GM23248 (cell line): ENCODE measurements at regions not wholly inside any gene's neighbourhood (a gene's known extent, or its start where the extent isn't known, plus 50 kb on each side); places are given as distances from the start of the nearest gene placed in this dataset. TPM values are rescaled to one million over a fixed set of nuclear protein-coding genes. Genes with fewer than 3 reads are reported as not detected.

Experiments used
- DNase-seq: peaks from one replicate; pipeline ENCODE4 v3.0.0-alpha.2; 2015
- H2AFZ ChIP-seq: fragments of 200-600 bp; sonication (generic); 2 replicates; pipeline ENCODE4 v1.6.1; 2016; ENCODE audit warnings: antibody characterized with exemption
- H3F3A ChIP-seq: fragments of 200-600 bp; sonication (generic); 2 replicates; pipeline ENCODE4 v1.6.1; 2016; ENCODE audit warnings: mild to moderate bottlenecking, antibody characterized with exemption, mixed run types; ENCODE audit not compliant: insufficient read depth
- H3K27ac ChIP-seq: fragments of 200-600 bp; sonication (generic); 2 replicates; pipeline ENCODE4 v1.5.1; 2016; ENCODE audit warnings: mild to moderate bottlenecking
- H3K27me3 ChIP-seq: fragments of 200-600 bp; sonication (generic); replicated peaks from 2 replicates; pipeline ENCODE4 v1.6.1; 2016; ENCODE audit warnings: mild to moderate bottlenecking; ENCODE audit not compliant: insufficient read depth
- H3K36me3 ChIP-seq: fragments of 200-600 bp; sonication (generic); 2 replicates; pipeline ENCODE4 v1.6.1; 2016; ENCODE audit warnings: low read depth, mild to moderate bottlenecking
- H3K4me1 ChIP-seq: fragments of 200-600 bp; sonication (generic); 2 replicates; pipeline ENCODE4 v1.6.1; 2016; ENCODE audit warnings: mild to moderate bottlenecking; ENCODE audit not compliant: insufficient read depth
- H3K4me2 ChIP-seq: fragments of 200-600 bp; sonication (generic); one replicate; pipeline ENCODE4 v1.6.1; 2016; ENCODE audit warnings: mild to moderate bottlenecking; ENCODE audit not compliant: unreplicated experiment
- H3K4me3 ChIP-seq: fragments of 200-600 bp; sonication (generic); 2 replicates; pipeline ENCODE4 v1.5.1; 2016; ENCODE audit warnings: mild to moderate bottlenecking
- H3K79me2 ChIP-seq: fragments of 200-600 bp; sonication (generic); 2 replicates; pipeline ENCODE4 v1.6.1; 2016; ENCODE audit warnings: mild to moderate bottlenecking; ENCODE audit not compliant: insufficient read depth
- H3K9ac ChIP-seq: fragments of 200-600 bp; sonication (generic); 2 replicates; pipeline ENCODE4 v1.6.1; 2016; ENCODE audit warnings: mild to moderate bottlenecking
- H3K9me2 ChIP-seq: fragments of 200-600 bp; sonication (generic); 2 replicates; pipeline ENCODE4 v1.6.1; 2016; ENCODE audit warnings: mixed run types, mild to moderate bottlenecking, moderate library complexity; ENCODE audit not compliant: insufficient read depth
- H3K9me3 ChIP-seq: fragments of 200-600 bp; sonication (generic); one replicate; pipeline ENCODE4 v1.6.1; 2017; ENCODE audit warnings: low read depth
- H4K20me1 ChIP-seq: fragments of 200-600 bp; sonication (generic); 2 replicates; pipeline ENCODE4 v1.6.0; 2016; ENCODE audit not compliant: insufficient read depth
- EZH2 ChIP-seq: fragments of 200-600 bp; sonication (generic); IDR thresholded peaks from 2 replicates; pipeline ENCODE4 v1.6.1; 2018; ENCODE audit warnings: antibody characterized with exemption, mild to moderate bottlenecking; ENCODE audit not compliant: insufficient read depth, poor library complexity, severe bottlenecking
- EZH2phosphoT487 ChIP-seq: fragments of 200-600 bp; sonication (generic); IDR thresholded peaks from 2 replicates; pipeline ENCODE4 v1.6.1; 2018; ENCODE audit warnings: antibody characterized with exemption, moderate library complexity, mild to moderate bottlenecking, low read depth; ENCODE audit not compliant: insufficient read depth
- WGBS, 2 experiments: methylation state at CpG; one replicate each; pipeline ENCODE4 v1.1.6; 2015 to 2017; ENCODE audit warnings: low lambda C conversion rate in 2 of 2, low coverage in 1 of 2; ENCODE audit errors: missing lambda C conversion rate in 2 of 2; 5-methylcytosine and 5-hydroxymethylcytosine counted together
- in situ Hi-C: fragments of 300-500 bp; cut with MboI; formaldehyde crosslinking; loops from 2 replicates; pipeline ENCODE4 v1.15.0; 2020
- small RNA-seq: library from RNA; depleted of rRNA; stranded (forward); fragments of <200 nt; gene quantifications from one replicate; pipeline ENCODE3, GENCODE V24; 2014; ENCODE audit warnings: low read depth, low replicate concordance

- Histone ChIP-seq H2AFZ (no peak overlapping the region), H3F3A (no peaks in the 10 kb centered on the region), H3K9me2 (no peaks in the 10 kb centered on the region), H3K9ac (no peak overlapping the region), H3K27me3 (no peaks in the 10 kb centered on the region), H3K4me2 (no peak overlapping the region), H3K4me1 (no peaks in the 10 kb centered on the region), H3K9me3 (no peaks in the 10 kb centered on the region), H3K36me3 (no peaks in the 10 kb centered on the region), H3K79me2 (no peaks in the 10 kb centered on the region), H4K20me1 (no peaks in the 10 kb centered on the region), H3K27ac (no peak overlapping the region), H3K4me3 (no peak overlapping the region)
- no peak for DNase-seq
- TF ChIP-seq EZH2: no peak
- no peak for TF ChIP-seq EZH2phosphoT487
- 25 to 35% methylated on average over 4 of the region's 4 CpGs for WGBS, 2 experiments
- in situ Hi-C loops: no loop called here
These were observed 334.8 kb downstream of the MAF start for GRCh38 chr16:79265701-79266100.

- no peaks in the 10 kb centered on the region for H3K27me3 ChIP-seq
- DNase-seq: no peak
- H3K4me3 ChIP-seq: no peak overlapping the region
- no peaks in the 10 kb centered on the region for H3K9me2 ChIP-seq
- WGBS, 2 experiments: 31 to 37% methylated on average over 5 of the region's 5 CpGs
- H4K20me1 ChIP-seq: no peaks in the 10 kb centered on the region
- no peaks in the 10 kb centered on the region for H3K9me3 ChIP-seq
- no peaks in the 10 kb centered on the region for H3K4me1 ChIP-seq
- in situ Hi-C loops: no loop called here
- H3K4me2 ChIP-seq: no peak overlapping the region
- no peaks in the 10 kb centered on the region for H3K79me2 ChIP-seq
- no peaks in the 10 kb centered on the region for H3K36me3 ChIP-seq
- no peak overlapping the region for H3K27ac ChIP-seq
- no peak overlapping the region for H3K9ac ChIP-seq
- H2AFZ ChIP-seq: no peak overlapping the region
- no peak for TF ChIP-seq EZH2
- no peak for TF ChIP-seq EZH2phosphoT487
- no peaks in the 10 kb centered on the region for H3F3A ChIP-seq
These were observed 335.3 kb downstream of the MAF start for GRCh38 chr16:79265196-79265595.

- Histone ChIP-seq H3K27me3 (no peaks in the 10 kb centered on the region), H3K4me3 (no peak overlapping the region), H3K36me3 (no peaks in the 10 kb centered on the region), H2AFZ (no peak overlapping the region), H3F3A (no peaks in the 10 kb centered on the region), H4K20me1 (no peaks in the 10 kb centered on the region), H3K9ac (no peak overlapping the region), H3K9me2 (no peaks in the 10 kb centered on the region), H3K4me1 (no peaks in the 10 kb centered on the region), H3K27ac (no peak overlapping the region), H3K9me3 (no peaks in the 10 kb centered on the region), H3K79me2 (no peaks in the 10 kb centered on the region), H3K4me2 (no peak overlapping the region)
- 22 to 24% methylated on average over 6 of the region's 6 CpGs for WGBS, 2 experiments
- in situ Hi-C loops: no loop called here
- no peak for DNase-seq
- TF ChIP-seq EZH2 (no peak), EZH2phosphoT487 (no peak)
These were observed 336.1 kb downstream of the MAF start for GRCh38 chr16:79264237-79265109.

- no peaks in the 10 kb centered on the region for H3K36me3 ChIP-seq
- no peaks in the 10 kb centered on the region for H3K27me3 ChIP-seq
- no peaks in the 10 kb centered on the region for H4K20me1 ChIP-seq
- DNase-seq: no peak
- 28 to 43% methylated on average over 3 of the region's 3 CpGs for WGBS, 2 experiments
- H3K4me2 ChIP-seq: no peak overlapping the region
- H3K9me3 ChIP-seq: no peaks in the 10 kb centered on the region
- H3K4me1 ChIP-seq: no peaks in the 10 kb centered on the region
- in situ Hi-C loops: no loop called here
- no peak overlapping the region for H3K4me3 ChIP-seq
- H3K9me2 ChIP-seq: no peaks in the 10 kb centered on the region
- no peaks in the 10 kb centered on the region for H3K79me2 ChIP-seq
- no peak overlapping the region for H3K27ac ChIP-seq
- no peak overlapping the region for H3K9ac ChIP-seq
- TF ChIP-seq EZH2 (no peak), EZH2phosphoT487 (no peak)
- no peak overlapping the region for H2AFZ ChIP-seq
- no peaks in the 10 kb centered on the region for H3F3A ChIP-seq
These were observed 337.1 kb downstream of the MAF start for GRCh38 chr16:79263425-79263824.

Small RNAs in the stretch of these regions (small RNA-seq; reads per million reads assigned to genes)
- not detected for gene RNA5SP431
